WTC11 (cell line): ENCODE measurements at regions not wholly inside any gene's neighbourhood (a gene's known extent, or its start where the extent isn't known, plus 50 kb on each side); places are given as distances from the start of the nearest gene placed in this dataset.

Source experiments
- CBFB ChIP-seq: sonication (generic); formaldehyde crosslinking; IDR thresholded peaks from 2 replicates; pipeline ENCODE4 v1.8.1; 2022; ENCODE audit warnings: mild to moderate bottlenecking, low read depth, missing genetic modification reagents
- CREB1 ChIP-seq: sonication (generic); formaldehyde crosslinking; IDR thresholded peaks from 2 replicates; pipeline ENCODE4 v1.8.0; 2023; ENCODE audit warnings: mild to moderate bottlenecking, missing genetic modification reagents
- CREM ChIP-seq: sonication (generic); formaldehyde crosslinking; IDR thresholded peaks from 2 replicates; pipeline ENCODE4 v1.8.1; 2022; ENCODE audit warnings: mild to moderate bottlenecking, missing genetic modification reagents, moderate library complexity
- CTCF ChIP-seq: fragments of 200-600 bp; IDR thresholded peaks from 2 replicates; pipeline ENCODE4 v1.8.0; 2022; ENCODE audit warnings: antibody characterized with exemption
- E2F4 ChIP-seq: sonication (generic); formaldehyde crosslinking; IDR thresholded peaks from 2 replicates; pipeline ENCODE4 v1.8.1; 2022; ENCODE audit warnings: low read depth, mild to moderate bottlenecking, moderate library complexity, missing genetic modification reagents, borderline replicate concordance
- KAT7 ChIP-seq: sonication (generic); formaldehyde crosslinking; IDR thresholded peaks from 2 replicates; pipeline ENCODE4 v1.8.1; 2023; ENCODE audit warnings: missing genetic modification reagents, mild to moderate bottlenecking, borderline replicate concordance
- NR3C1 ChIP-seq: sonication (generic); formaldehyde crosslinking; conservative IDR thresholded peaks from 2 replicates; pipeline ENCODE4 v1.8.1; 2023; ENCODE audit warnings: low read depth, mild to moderate bottlenecking, missing genetic modification reagents
- SP1 ChIP-seq: sonication (generic); formaldehyde crosslinking; conservative IDR thresholded peaks from 2 replicates; pipeline ENCODE4 v1.8.1; 2022; ENCODE audit warnings: missing genetic modification reagents
- USF1 ChIP-seq: sonication (generic); formaldehyde crosslinking; IDR thresholded peaks from 2 replicates; pipeline ENCODE4 v1.8.0; 2022; ENCODE audit warnings: mild to moderate bottlenecking, missing genetic modification reagents
- USF2 ChIP-seq: sonication (generic); formaldehyde crosslinking; IDR thresholded peaks from 2 replicates; pipeline ENCODE4 v1.8.1; 2023; ENCODE audit warnings: mild to moderate bottlenecking, missing genetic modification reagents, moderate library complexity
- ZNF281 ChIP-seq: sonication (generic); formaldehyde crosslinking; IDR thresholded peaks from 2 replicates; pipeline ENCODE4 v1.8.0; 2023; ENCODE audit warnings: mild to moderate bottlenecking, missing genetic modification reagents
- ZNF317 ChIP-seq: sonication (generic); formaldehyde crosslinking; IDR thresholded peaks from 2 replicates; pipeline ENCODE4 v1.8.1; 2023; ENCODE audit warnings: low read depth, mild to moderate bottlenecking, moderate library complexity, missing genetic modification reagents, borderline replicate concordance
- ZNF512 ChIP-seq: sonication (generic); formaldehyde crosslinking; IDR thresholded peaks from 2 replicates; pipeline ENCODE4 v1.8.1; 2022; ENCODE audit warnings: missing genetic modification reagents, borderline replicate concordance

- TF ChIP-seq CTCF: no peak
- no peak for TF ChIP-seq ZNF281
- no peak for TF ChIP-seq USF2
- no peak for TF ChIP-seq CREM (CRISPR knock-in tag)
- no peak for TF ChIP-seq ZNF317
- TF ChIP-seq SP1: no peak
- no peak for TF ChIP-seq CREB1 (CRISPR knock-in tag)
- TF ChIP-seq E2F4 (CRISPR knock-in tag): no peak
- TF ChIP-seq NR3C1 (CRISPR knock-in tag): no peak
- no peak for TF ChIP-seq ZNF512
- TF ChIP-seq CBFB (CRISPR knock-in tag): no peak
- no peak for TF ChIP-seq KAT7
- no peak for TF ChIP-seq USF1
These were observed 255.6 kb upstream of the C9orf72 start for GRCh38 chr9:27828908-27829307.
